Thyroid gland (tissue), 4 donors: ENCODE measurements at regions not wholly inside any gene's neighbourhood (a gene's known extent, or its start where the extent isn't known, plus 50 kb on each side); places are given as distances from the start of the nearest gene placed in this dataset.

Experiments
- DNase-seq, 2 donors: peaks; one replicate each; pipeline ENCODE4 v3.0.0-alpha.2; 2019
- H3K27ac ChIP-seq, 3 donors: fragments of 200-600 bp; sonication (generic); 1 replicate in 2 of 3; 2 replicates in 1 of 3; pipeline ENCODE4 v1.5.1; 2016 to 2019; ENCODE audit warnings: mild to moderate bottlenecking in 1 of 3, moderate library complexity in 1 of 3
- H3K27me3 ChIP-seq: fragments of 200-600 bp; sonication (generic); one replicate; pipeline ENCODE4 v1.5.1; 2019
- H3K36me3 ChIP-seq, 2 donors: fragments of 200-600 bp; sonication (generic); one replicate each; pipeline ENCODE4 v1.5.1; 2016 to 2019
- H3K4me1 ChIP-seq, 2 donors: fragments of 200-600 bp; sonication (generic); one replicate each; pipeline ENCODE4 v1.5.1; 2017 to 2019
- H3K4me3 ChIP-seq, 3 donors: fragments of 200-600 bp; sonication (generic); replicated peaks in 1 of 3; 1 replicate in 2 of 3; 2 replicates in 1 of 3; pipeline ENCODE4 v1.5.1; 2016; ENCODE audit warnings: mild to moderate bottlenecking in 1 of 3
- H3K9me3 ChIP-seq: fragments of 200-600 bp; sonication (generic); one replicate; pipeline ENCODE4 v1.5.1; 2017
- POLR2A ChIP-seq, 2 donors: fragments of 450-650 bp; IDR thresholded peaks; one replicate each; pipeline ENCODE4 v1.6.1; 2017; ENCODE audit warnings: antibody characterized with exemption in 2 of 2, mild to moderate bottlenecking in 2 of 2, moderate library complexity in 1 of 2
- WGBS, 2 donors: methylation state at CpG; one replicate each; pipeline ENCODE4 v1.1.5; 2017; 5-methylcytosine and 5-hydroxymethylcytosine counted together
- intact Hi-C: fragments of 100-400 bp; cut with DNase I; formaldehyde crosslinking; loops from one replicate; pipeline ENCODE4 v1.15.1; 2023
- TF ChIP-seq, protein P1 (sequence below), 6 experiments: fragments of 200-600 bp in 3 of 6; fragments of 450-650 bp in 3 of 6; sonication (generic) in 3 of 6; IDR thresholded peaks; one replicate each; pipeline ENCODE4 v1.5.1; 2016 to 2019; ENCODE audit warnings: antibody characterized with exemption in 6 of 6, mild to moderate bottlenecking in 2 of 6, inconsistent platforms in 1 of 6, moderate library complexity in 1 of 6

GRCh38 chr12:132427999-132428935, 61.7 kb upstream of the FBRSL1 start:
- H3K9me3 ChIP-seq, result no peaks in the 10 kb centered on the region
- intact Hi-C loops, result no loop called here

GRCh38 chr12:132427174-132427768, 62.7 kb upstream of the FBRSL1 start:
- Histone ChIP-seq H3K4me1 (peaks cover 3 to 24% of the 10 kb centered on the region in 2 donors), H3K9me3 (no peaks in the 10 kb centered on the region), H3K27ac (no peak overlapping the region), H3K36me3 (no peaks in the 10 kb centered on the region), H3K4me3 (no peak overlapping the region), H3K27me3 (no peaks in the 10 kb centered on the region)
- intact Hi-C loops, result no loop called here
- TF ChIP-seq, protein P1, sequence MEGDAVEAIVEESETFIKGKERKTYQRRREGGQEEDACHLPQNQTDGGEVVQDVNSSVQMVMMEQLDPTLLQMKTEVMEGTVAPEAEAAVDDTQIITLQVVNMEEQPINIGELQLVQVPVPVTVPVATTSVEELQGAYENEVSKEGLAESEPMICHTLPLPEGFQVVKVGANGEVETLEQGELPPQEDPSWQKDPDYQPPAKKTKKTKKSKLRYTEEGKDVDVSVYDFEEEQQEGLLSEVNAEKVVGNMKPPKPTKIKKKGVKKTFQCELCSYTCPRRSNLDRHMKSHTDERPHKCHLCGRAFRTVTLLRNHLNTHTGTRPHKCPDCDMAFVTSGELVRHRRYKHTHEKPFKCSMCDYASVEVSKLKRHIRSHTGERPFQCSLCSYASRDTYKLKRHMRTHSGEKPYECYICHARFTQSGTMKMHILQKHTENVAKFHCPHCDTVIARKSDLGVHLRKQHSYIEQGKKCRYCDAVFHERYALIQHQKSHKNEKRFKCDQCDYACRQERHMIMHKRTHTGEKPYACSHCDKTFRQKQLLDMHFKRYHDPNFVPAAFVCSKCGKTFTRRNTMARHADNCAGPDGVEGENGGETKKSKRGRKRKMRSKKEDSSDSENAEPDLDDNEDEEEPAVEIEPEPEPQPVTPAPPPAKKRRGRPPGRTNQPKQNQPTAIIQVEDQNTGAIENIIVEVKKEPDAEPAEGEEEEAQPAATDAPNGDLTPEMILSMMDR (IDR thresholded peaks at IDR 0.05), result no peak
- no peak for TF ChIP-seq POLR2A (IDR thresholded peaks at IDR 0.05)
- 60 to 73% methylated on average over 9 to 12 of the region's 20 CpGs for WGBS, 2 donors
- DNase-seq, result no peak

More at GRCh38 chr12:132427999-132428935, 61.7 kb upstream of the FBRSL1 start:
- Histone ChIP-seq H3K4me3 (no peak overlapping the region), H3K4me1 (peaks cover 3 to 24% of the 10 kb centered on the region in 2 donors), H3K27me3 (no peaks in the 10 kb centered on the region), H3K36me3 (no peaks in the 10 kb centered on the region), H3K27ac (no peak overlapping the region)
- TF ChIP-seq POLR2A (IDR thresholded peaks at IDR 0.05), result no peak
- TF ChIP-seq, protein P1 (IDR thresholded peaks at IDR 0.05), result no peak
- 57 to 59% methylated on average over 25 to 26 of the region's 39 CpGs for WGBS, 2 donors
- no peak for DNase-seq

GRCh38 chr12:132426349-132427173, 63.4 kb upstream of the FBRSL1 start:
- Histone ChIP-seq H3K27me3 (no peaks in the 10 kb centered on the region), H3K9me3 (no peaks in the 10 kb centered on the region), H3K4me1 (peaks cover 3 to 24% of the 10 kb centered on the region in 2 donors), H3K4me3 (no peak overlapping the region), H3K36me3 (no peaks in the 10 kb centered on the region), H3K27ac (no peak overlapping the region)
- intact Hi-C loops, result no loop called here
- no peak for TF ChIP-seq POLR2A (IDR thresholded peaks at IDR 0.05)
- TF ChIP-seq, protein P1 (IDR thresholded peaks at IDR 0.05), result no peak
- no peak for DNase-seq
- 83 to 84% methylated on average over 30 to 33 of the region's 34 CpGs for WGBS, 2 donors

DNA sequence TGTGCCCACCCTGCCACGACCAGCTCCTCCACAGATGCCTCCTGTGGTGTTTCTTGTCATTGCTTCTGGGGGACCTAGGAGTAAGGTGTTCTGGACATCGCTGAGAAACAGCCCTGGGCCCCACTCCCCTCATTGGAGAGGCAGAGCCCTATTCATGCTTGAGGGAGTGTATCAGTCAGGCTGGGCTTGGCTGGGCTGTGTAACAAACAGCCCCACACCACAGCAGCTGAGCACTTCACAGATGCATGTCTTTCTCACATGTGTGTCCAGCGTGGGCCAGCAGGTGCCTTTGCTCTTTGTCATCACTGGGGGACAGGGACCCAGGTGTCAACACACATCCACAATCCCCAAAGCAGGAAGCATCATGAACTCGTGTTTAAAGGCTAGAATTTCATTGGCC, 65.1 kb upstream of the FBRSL1 start:
- no peaks in the 10 kb centered on the region for H3K36me3 ChIP-seq
- H3K4me1 ChIP-seq, result peaks cover 0 to 12% of the 10 kb centered on the region in 2 donors
- no peaks in the 10 kb centered on the region for H3K27me3 ChIP-seq
- no peaks in the 10 kb centered on the region for H3K9me3 ChIP-seq
- TF ChIP-seq POLR2A (IDR thresholded peaks at IDR 0.05), result no peak
- TF ChIP-seq, protein P1 (IDR thresholded peaks at IDR 0.05), result no peak
- 71 to 81% methylated on average over 1 to 4 of the region's 4 CpGs for WGBS, 2 donors
- DNase-seq, result no peak
- no peak overlapping the region for H3K27ac ChIP-seq
- intact Hi-C loops, result no loop called here
- H3K4me3 ChIP-seq, result no peak overlapping the region
